ENCODE measurements at regions not wholly inside any gene's neighbourhood (a gene's known extent, or its start where the extent isn't known, plus 50 kb on each side); places are given as distances from the start of the nearest gene placed in this dataset.

GRCh38 chr5:125584140-125584520 is 837.7 kb upstream of the ZNF608 start:
- Histone ChIP-seq H3K36me3 (ENCODE audit: control insufficient read depth, insufficient read depth, low read length) (no peaks in the 10 kb centered on the region), H3K4me3 (ENCODE audit: low read depth, low read length) (no peak overlapping the region), H3K27me3 (ENCODE audit: control insufficient read depth, insufficient read depth, low read length) (no peaks in the 10 kb centered on the region)
- no peak for DNase-seq (ENCODE audit: low read depth)
- TF ChIP-seq CTCF (IDR thresholded peaks at IDR 0.05; ENCODE audit: insufficient read depth, low read length, poor library complexity, severe bottlenecking), result no peak

GRCh38 chr5:125587631-125588030 is 835.6 kb upstream of the GRAMD2B start:
- H3K4me3 ChIP-seq (ENCODE audit: low read depth, low read length), result no peak overlapping the region
- no peaks in the 10 kb centered on the region for H3K27me3 ChIP-seq (ENCODE audit: control insufficient read depth, insufficient read depth, low read length)
- no peak for TF ChIP-seq CTCF (IDR thresholded peaks at IDR 0.05; ENCODE audit: insufficient read depth, low read length, poor library complexity, severe bottlenecking)
- DNase-seq (ENCODE audit: low read depth), result no peak
- no peaks in the 10 kb centered on the region for H3K36me3 ChIP-seq (ENCODE audit: control insufficient read depth, insufficient read depth, low read length)

GRCh38 chr5:125592856-125593255 is 830.4 kb upstream of the GRAMD2B start:
- Histone ChIP-seq H3K4me3 (ENCODE audit: low read depth, low read length) (no peak overlapping the region), H3K27me3 (ENCODE audit: control insufficient read depth, insufficient read depth, low read length) (no peaks in the 10 kb centered on the region), H3K36me3 (ENCODE audit: control insufficient read depth, insufficient read depth, low read length) (no peaks in the 10 kb centered on the region)
- DNase-seq (ENCODE audit: low read depth), result no peak
- TF ChIP-seq CTCF (IDR thresholded peaks at IDR 0.05; ENCODE audit: insufficient read depth, low read length, poor library complexity, severe bottlenecking), result no peak

GRCh38 chr5:125595095-125595494 is 828.1 kb upstream of the GRAMD2B start:
- TF ChIP-seq CTCF (IDR thresholded peaks at IDR 0.05; ENCODE audit: insufficient read depth, low read length, poor library complexity, severe bottlenecking), result no peak
- DNase-seq (ENCODE audit: low read depth), result no peak
- H3K4me3 ChIP-seq (ENCODE audit: low read depth, low read length), result no peak overlapping the region
- H3K36me3 ChIP-seq (ENCODE audit: control insufficient read depth, insufficient read depth, low read length), result no peaks in the 10 kb centered on the region
- no peaks in the 10 kb centered on the region for H3K27me3 ChIP-seq (ENCODE audit: control insufficient read depth, insufficient read depth, low read length)

- Histone ChIP-seq H3K27me3 (ENCODE audit: control insufficient read depth, insufficient read depth, low read length) (no peaks in the 10 kb centered on the region), H3K4me3 (ENCODE audit: low read depth, low read length) (no peak overlapping the region), H3K36me3 (ENCODE audit: control insufficient read depth, insufficient read depth, low read length) (no peaks in the 10 kb centered on the region)
- no peak for DNase-seq (ENCODE audit: low read depth)
- no peak for TF ChIP-seq CTCF (IDR thresholded peaks at IDR 0.05; ENCODE audit: insufficient read depth, low read length, poor library complexity, severe bottlenecking)
Observed at GRCh38 chr5:125595845-125596244, 827.4 kb upstream of the GRAMD2B start.

GRCh38 chr5:125597338-125597737 is 825.9 kb upstream of the GRAMD2B start:
- no peak overlapping the region for H3K4me3 ChIP-seq (ENCODE audit: low read depth, low read length)
- DNase-seq (ENCODE audit: low read depth), result no peak
- no peak for TF ChIP-seq CTCF (IDR thresholded peaks at IDR 0.05; ENCODE audit: insufficient read depth, low read length, poor library complexity, severe bottlenecking)
- H3K27me3 ChIP-seq (ENCODE audit: control insufficient read depth, insufficient read depth, low read length), result no peaks in the 10 kb centered on the region
- H3K36me3 ChIP-seq (ENCODE audit: control insufficient read depth, insufficient read depth, low read length), result no peaks in the 10 kb centered on the region

All from kidney epithelial cell (primary cell).